GM21381 (cell line): ENCODE measurements at regions not wholly inside any gene's neighbourhood (a gene's known extent, or its start where the extent isn't known, plus 50 kb on each side); places are given as distances from the start of the nearest gene placed in this dataset.

ENCODE experiments used
- ATAC-seq: cut with Tn5 transposase; IDR thresholded peaks from one replicate; pipeline ENCODE4 v1.9.1; 2021; ENCODE audit warnings: mild to moderate bottlenecking, moderate library complexity; ENCODE audit not compliant: unreplicated experiment

GRCh38 chr2:16051841-16052564 is 111.7 kb downstream of the MYCN start:
- no peak for ATAC-seq

- ATAC-seq = no peak
These were observed 110.6 kb downstream of the MYCN start for GRCh38 chr2:16050908-16051489.

DNA sequence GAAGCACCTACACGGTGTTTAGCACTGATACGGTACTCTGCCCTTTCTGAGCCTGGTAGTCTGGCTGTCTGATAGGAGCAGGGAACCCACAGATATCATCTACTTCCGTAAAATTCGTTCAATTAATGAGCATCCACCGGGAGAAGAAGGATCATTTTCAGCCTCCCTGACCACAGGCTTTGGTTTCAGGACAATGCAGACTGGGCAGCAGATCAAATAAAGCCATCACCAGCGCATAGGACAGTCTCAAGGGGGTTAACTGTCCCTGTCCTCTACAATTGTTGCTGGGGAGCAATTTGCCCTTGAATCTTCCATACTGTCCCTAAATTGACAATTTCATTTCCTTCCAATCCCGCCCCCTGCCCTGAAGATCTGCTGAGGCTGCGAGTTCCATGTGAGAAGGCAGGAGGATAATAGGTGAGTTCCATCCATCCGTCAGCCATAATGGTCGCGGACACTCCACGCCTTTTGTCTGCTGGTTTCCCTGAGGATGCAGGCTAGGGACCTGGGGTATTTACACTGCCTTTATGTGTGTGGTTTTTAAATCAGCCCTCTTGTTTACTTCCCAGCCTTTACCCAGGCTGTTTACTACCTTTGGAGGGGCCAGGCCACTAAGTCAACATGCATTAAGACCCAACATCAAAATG is 110.0 kb downstream of the MYCN start:
- no peak for ATAC-seq

DNA sequence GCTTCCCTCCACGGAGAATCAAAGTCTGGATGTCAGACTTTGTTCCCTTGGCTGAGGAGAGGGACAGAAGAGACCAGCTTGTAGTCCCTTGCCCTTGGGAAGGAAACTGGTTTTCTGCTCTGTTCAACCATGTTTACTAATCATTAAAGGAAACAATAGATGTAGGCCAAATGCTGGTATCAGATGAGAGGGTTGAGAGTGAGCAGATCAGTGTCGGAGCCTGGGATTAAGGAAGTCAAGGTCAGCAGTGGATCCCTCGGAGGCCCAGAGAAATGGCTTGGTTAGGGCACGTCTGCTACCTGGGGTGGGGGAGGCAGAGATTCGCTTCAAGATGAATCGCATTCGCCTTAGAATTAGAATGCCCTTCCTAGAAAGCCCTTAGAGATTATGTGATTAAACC is 109.1 kb downstream of the MYCN start:
- no peak for ATAC-seq

DNA sequence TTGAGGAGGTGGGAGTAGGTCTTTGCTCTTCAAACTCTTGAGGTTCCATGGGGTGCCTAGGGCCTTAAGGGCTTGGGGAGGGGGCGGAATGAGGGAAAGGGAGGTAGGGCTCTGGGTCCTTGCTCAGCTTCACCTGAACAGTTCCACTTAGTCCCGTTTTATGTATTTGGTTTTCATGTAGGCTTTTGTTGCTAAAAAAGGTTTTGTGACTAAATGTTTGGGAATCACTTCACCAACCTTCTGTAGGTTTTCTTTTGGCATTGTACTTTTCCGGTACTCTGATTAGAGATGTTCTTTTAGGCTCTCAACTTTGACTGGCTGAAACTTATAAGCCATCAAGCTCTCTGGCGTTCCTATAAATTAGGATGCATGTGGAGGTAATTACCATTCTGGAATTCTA is 108.1 kb downstream of the MYCN start:
- ATAC-seq = no peak

DNA sequence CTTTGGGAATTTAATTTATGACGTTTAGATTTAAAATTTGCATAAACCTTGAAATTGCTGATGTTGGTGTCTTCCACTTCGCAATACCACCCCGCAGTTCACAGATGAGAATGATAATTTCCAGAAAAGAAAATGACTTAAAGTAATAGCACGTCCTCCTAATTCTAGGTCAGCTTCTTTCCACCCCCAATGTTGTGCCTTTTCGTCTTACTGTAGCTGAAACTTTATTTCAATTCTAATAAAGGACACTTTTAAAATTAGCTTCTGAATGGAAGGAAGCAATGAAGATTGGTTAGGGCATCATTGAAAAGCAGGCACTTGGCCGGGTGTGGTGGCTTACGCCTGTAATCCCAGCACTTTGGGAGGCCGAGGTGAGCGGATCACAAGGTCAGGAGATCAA is 107.4 kb downstream of the MYCN start:
- ATAC-seq = no peak

DNA sequence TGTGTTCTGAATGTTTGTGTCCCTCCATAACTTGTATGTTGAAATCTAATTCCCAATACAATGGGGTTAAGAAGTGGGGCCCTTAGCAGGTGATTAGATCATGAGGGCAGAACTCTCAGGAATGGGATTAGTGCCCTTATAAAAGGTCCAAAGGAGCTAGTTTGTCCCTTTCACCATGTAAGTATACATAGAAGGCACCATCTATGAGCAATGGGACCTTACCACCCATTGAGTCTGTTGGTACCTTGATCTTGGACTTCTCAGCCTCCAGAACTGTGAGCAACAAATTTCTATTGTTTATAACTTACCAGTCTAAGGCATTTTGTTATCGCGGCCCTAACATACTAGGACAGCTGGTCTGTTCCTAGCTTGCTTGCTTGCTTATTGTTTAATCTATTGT is 106.3 kb downstream of the MYCN start:
- no peak for ATAC-seq

GRCh38 chr2:16045653-16046352 is 105.5 kb downstream of the MYCN start:
- no peak for ATAC-seq

DNA sequence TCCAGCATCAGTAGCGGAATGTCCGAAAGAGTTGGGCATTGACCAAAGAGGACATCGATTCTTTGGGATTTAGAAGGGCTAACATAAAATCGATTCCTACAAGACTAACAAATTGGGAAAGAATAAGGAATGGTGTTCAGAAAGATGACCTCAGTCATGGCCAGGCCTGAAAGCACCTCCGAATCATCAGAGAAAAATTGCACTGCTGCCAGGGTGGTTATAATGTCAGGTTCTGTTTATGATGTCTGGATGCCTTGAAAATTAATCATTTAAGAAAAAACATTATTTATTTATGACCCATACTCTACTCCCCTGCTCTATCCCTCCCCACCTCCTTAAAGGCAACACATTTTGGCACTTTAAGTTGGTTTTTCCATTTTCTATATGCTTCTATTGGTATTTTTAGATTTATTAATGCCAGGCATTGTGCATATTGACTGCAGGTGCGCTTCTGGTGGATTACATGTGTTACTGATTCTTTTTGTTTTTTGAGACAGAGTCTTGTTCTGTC is 104.7 kb downstream of the MYCN start:
- no peak for ATAC-seq

GRCh38 chr2:16043627-16044026 is 103.3 kb downstream of the MYCN start:
- ATAC-seq = no peak

- ATAC-seq = no peak
These were observed 102.8 kb downstream of the MYCN start for GRCh38 chr2:16043192-16043591.

GRCh38 chr2:16042201-16042700 is 101.9 kb downstream of the MYCN start:
- no peak for ATAC-seq

- ATAC-seq = no peak
These were observed 100.1 kb downstream of the MYCN start for GRCh38 chr2:16040271-16041010.

DNA sequence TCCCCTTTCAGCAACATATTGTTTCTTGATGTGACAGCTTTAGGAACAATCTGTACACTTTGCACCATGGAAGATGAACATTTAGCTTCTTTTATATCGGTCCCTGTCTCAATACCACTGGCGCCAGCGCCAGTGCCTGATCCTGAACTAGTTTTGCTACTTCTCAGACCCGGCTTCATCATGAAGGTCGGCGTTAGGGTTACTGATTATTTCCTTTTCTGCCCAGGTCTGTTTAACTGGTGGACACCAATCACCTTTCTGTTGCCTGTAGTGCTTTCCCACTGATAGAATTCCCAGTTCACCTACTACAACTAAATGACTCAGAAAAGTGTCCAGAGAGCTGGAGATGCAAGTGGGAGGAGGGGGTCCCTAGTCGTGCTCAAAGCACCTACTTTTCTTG is 99.5 kb downstream of the MYCN start:
- no peak for ATAC-seq

- no peak for ATAC-seq
These were observed 98.7 kb downstream of the MYCN start for GRCh38 chr2:16039055-16039454.

GRCh38 chr2:16038621-16039020 is 98.3 kb downstream of the MYCN start:
- ATAC-seq = no peak

GRCh38 chr2:16037808-16038457 is 97.6 kb downstream of the MYCN start:
- ATAC-seq = no peak

DNA sequence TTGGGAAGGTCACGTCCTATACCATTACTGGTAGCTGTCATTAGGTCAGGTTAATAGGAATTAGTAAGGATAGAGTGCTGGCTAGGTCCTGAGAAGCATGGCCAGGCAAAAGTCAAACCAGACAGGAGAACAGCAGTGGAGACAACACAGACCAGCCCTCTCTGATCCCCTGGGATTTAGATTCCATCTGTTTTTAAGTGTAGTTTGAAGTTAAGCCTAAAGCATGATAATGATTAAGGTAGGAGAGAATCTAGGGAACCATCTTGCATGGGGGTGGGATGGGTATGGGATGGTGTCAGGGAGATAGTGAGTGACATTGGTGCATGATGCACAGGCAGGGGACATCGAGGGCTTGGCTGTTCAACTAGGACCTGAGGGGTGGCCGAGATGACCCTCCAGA is 96.6 kb downstream of the MYCN start:
- ATAC-seq = no peak

GRCh38 chr2:16035747-16036745 is 95.7 kb downstream of the MYCN start:
- ATAC-seq = no peak
